Erythroblast (primary cell): ENCODE measurements at regions not wholly inside any gene's neighbourhood (a gene's known extent, or its start where the extent isn't known, plus 50 kb on each side); places are given as distances from the start of the nearest gene placed in this dataset.

ENCODE experiments used
- DNase-seq, 2 experiments: peaks; one replicate each; lab custom pipeline; 2025; lab: John Stamatoyannopoulos, UW
- GATA1 ChIP-seq: IDR thresholded peaks from 2 replicates; pipeline ENCODE4 v1.6.1; 2011; ENCODE audit warnings: low read depth, mild to moderate bottlenecking, control low read depth, low read length, moderate library complexity
- POLR2A ChIP-seq: IDR thresholded peaks from 2 replicates; pipeline ENCODE4 v1.6.1; 2011; ENCODE audit warnings: mild to moderate bottlenecking, low read length

GRCh38 chr7:135812148-135812547 lies 63.5 kb upstream of the FAM180A start:
- no peak for TF ChIP-seq POLR2A
- TF ChIP-seq GATA1 = no peak

GRCh38 chr7:135811506-135811905 lies 62.9 kb upstream of the FAM180A start:
- TF ChIP-seq GATA1 (no peak), POLR2A (no peak)
- no peak for DNase-seq

More at GRCh38 chr7:135812148-135812547, 63.5 kb upstream of the FAM180A start:
- no peak for DNase-seq

- DNase-seq = no peak
- TF ChIP-seq GATA1 = no peak
- no peak for TF ChIP-seq POLR2A
Measured at GRCh38 chr7:135808206-135808605, 59.6 kb upstream of the FAM180A start.

- TF ChIP-seq POLR2A = no peak
- no peak for TF ChIP-seq GATA1
- no peak for DNase-seq
Measured at GRCh38 chr7:135803143-135803542, 54.5 kb upstream of the FAM180A start.

GRCh38 chr7:135802697-135803096 lies 54.1 kb upstream of the FAM180A start:
- no peak for DNase-seq
- TF ChIP-seq POLR2A (no peak), GATA1 (no peak)

- no peak for DNase-seq
- TF ChIP-seq GATA1 (no peak), POLR2A (no peak)
Measured at GRCh38 chr7:135801877-135802276, 53.3 kb upstream of the FAM180A start.

GRCh38 chr7:135801045-135801693 lies 52.6 kb upstream of the FAM180A start:
- TF ChIP-seq POLR2A = no peak
- no peak for TF ChIP-seq GATA1
- DNase-seq = peak; percentile 63 to 77

GRCh38 chr7:135800560-135800959 lies 51.9 kb upstream of the FAM180A start:
- TF ChIP-seq GATA1 (no peak), POLR2A (no peak)
- DNase-seq = peak in 1 of 2 experiments; percentile 8

- TF ChIP-seq GATA1 (no peak), POLR2A (no peak)
- no peak for DNase-seq
Measured at GRCh38 chr7:135799881-135800280, 51.3 kb upstream of the FAM180A start.
